C4-2B (cell line): ENCODE measurements at regions not wholly inside any gene's neighbourhood (a gene's known extent, or its start where the extent isn't known, plus 50 kb on each side); places are given as distances from the start of the nearest gene placed in this dataset.

Experiments
- ZFX ChIP-seq: fragments of 450-650 bp; IDR thresholded peaks from 2 replicates; pipeline ENCODE4 v1.6.1; 2017
- TF ChIP-seq, protein P1 (sequence below): fragments of 450-650 bp; conservative IDR thresholded peaks from 2 replicates; pipeline ENCODE4 v1.5.1; 2017; ENCODE audit warnings: mild to moderate bottlenecking

DNA sequence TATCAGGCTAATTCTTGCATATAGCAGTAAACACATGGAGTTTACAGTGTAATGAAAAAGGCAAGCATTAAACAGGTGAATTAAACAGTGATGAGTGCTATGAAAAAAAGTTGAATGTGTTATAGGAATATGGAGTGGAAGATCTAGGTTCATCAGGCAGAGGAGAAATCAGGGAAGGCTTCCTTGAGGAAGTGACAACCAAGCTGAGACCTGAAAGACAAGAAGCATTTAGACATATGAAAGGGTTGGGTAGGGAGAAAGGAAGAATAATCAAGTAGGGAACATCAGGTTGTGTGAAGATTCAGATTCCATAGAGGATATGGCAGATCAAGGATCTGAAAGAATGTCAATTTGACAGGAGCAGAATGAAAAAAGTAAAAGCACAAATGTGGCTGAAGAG is 612.5 kb downstream of the PRELID2 start:
- TF ChIP-seq, protein P1, sequence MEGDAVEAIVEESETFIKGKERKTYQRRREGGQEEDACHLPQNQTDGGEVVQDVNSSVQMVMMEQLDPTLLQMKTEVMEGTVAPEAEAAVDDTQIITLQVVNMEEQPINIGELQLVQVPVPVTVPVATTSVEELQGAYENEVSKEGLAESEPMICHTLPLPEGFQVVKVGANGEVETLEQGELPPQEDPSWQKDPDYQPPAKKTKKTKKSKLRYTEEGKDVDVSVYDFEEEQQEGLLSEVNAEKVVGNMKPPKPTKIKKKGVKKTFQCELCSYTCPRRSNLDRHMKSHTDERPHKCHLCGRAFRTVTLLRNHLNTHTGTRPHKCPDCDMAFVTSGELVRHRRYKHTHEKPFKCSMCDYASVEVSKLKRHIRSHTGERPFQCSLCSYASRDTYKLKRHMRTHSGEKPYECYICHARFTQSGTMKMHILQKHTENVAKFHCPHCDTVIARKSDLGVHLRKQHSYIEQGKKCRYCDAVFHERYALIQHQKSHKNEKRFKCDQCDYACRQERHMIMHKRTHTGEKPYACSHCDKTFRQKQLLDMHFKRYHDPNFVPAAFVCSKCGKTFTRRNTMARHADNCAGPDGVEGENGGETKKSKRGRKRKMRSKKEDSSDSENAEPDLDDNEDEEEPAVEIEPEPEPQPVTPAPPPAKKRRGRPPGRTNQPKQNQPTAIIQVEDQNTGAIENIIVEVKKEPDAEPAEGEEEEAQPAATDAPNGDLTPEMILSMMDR, result no peak
- no peak for TF ChIP-seq ZFX
